ENCODE measurements at regions not wholly inside any gene's neighbourhood (a gene's known extent, or its start where the extent isn't known, plus 50 kb on each side); places are given as distances from the start of the nearest gene placed in this dataset.

- Histone ChIP-seq H3K9me3 (replicated peaks; ENCODE audit: control insufficient read depth, insufficient read depth, low read length) (no peaks in the 10 kb centered on the region), H3K36me3 (ENCODE audit: control insufficient read depth in 2 of 2, extremely low read depth in 1 of 2, insufficient read depth in 2 of 2, low read length in 2 of 2) (no peaks in the 10 kb centered on the region), H3K9ac (replicated peaks; ENCODE audit: extremely low read depth, insufficient read depth, low read length) (no peak overlapping the region), H3K4me3 (replicated peaks in 1 of 3; ENCODE audit: insufficient read depth in 1 of 3, low read depth in 1 of 3, low read length in 3 of 3) (no peak overlapping the region), H4K20me1 (replicated peaks; ENCODE audit: control insufficient read depth, extremely low read depth, insufficient read depth, low read length) (no peaks in the 10 kb centered on the region), H3K9me1 (replicated peaks; ENCODE audit: control insufficient read depth, extremely low read depth, insufficient read depth, low read length) (no peaks in the 10 kb centered on the region), H2AFZ (ENCODE audit: low read depth, low read length) (no peak overlapping the region), H3K27me3 (ENCODE audit: control insufficient read depth in 2 of 2, insufficient read depth in 2 of 2, low read length in 2 of 2) (no peaks in the 10 kb centered on the region), H3K4me1 (ENCODE audit: control insufficient read depth, extremely low read depth, insufficient read depth, low read length) (no peaks in the 10 kb centered on the region), H3K27ac (ENCODE audit: insufficient read depth, low read depth, low read length) (no peak overlapping the region), H3K79me2 (ENCODE audit: control insufficient read depth, insufficient read depth, low read length) (peaks cover 66% of the 10 kb centered on the region), H3K4me2 (ENCODE audit: insufficient read depth, low read length) (no peak overlapping the region)
- no peak for FAIRE-seq
- TF ChIP-seq JUN (IDR thresholded peaks at IDR 0.05; ENCODE audit: borderline replicate concordance, insufficient read depth, insufficient read length, low read depth) (no peak), POLR2A (IDR thresholded peaks at IDR 0.05; ENCODE audit: low read depth, low read length) (no peak), MAX (IDR thresholded peaks at IDR 0.05; ENCODE audit: insufficient read depth, insufficient read length) (no peak), MYC (IDR thresholded peaks at IDR 0.05; ENCODE audit: low read depth, low read length) (no peak), POLR2AphosphoS5 (IDR thresholded peaks at IDR 0.05; ENCODE audit: insufficient read depth, low read depth, low read length) (no peak), CTCF (IDR thresholded peaks at IDR 0.05; ENCODE audit: extremely low read depth in 1 of 2, insufficient read depth in 1 of 2, low read depth in 1 of 2, low read length in 2 of 2) (no peak), GATA2 (IDR thresholded peaks at IDR 0.05; ENCODE audit: insufficient read depth, insufficient read length, low read depth, low read length) (no peak), FOS (IDR thresholded peaks at IDR 0.05; ENCODE audit: borderline replicate concordance, insufficient read depth, low read length) (no peak), EZH2 (IDR thresholded peaks at IDR 0.05; ENCODE audit: borderline replicate concordance, low read depth, low read length, severe bottlenecking) (no peak)
- POLR2A ChIA-PET, result no interaction called here
- CTCF ChIA-PET, result no interaction called here
- no TSS peak for BruUV-seq (replicated peaks)
- intact Hi-C loops (cut with micrococcal nuclease), result no loop called here
- dilution Hi-C loops (cut with MboI; ENCODE audit: extremely low pct_ligation_motif_present, low sequenced_read_pairs), result no loop called here
- DNase-seq (ENCODE audit: low read depth, low spot score), result no peak
These were observed 132.3 kb upstream of the NHSL1 start for GRCh38 chr6:138631566-138631965.

Data from endothelial cell of umbilical vein (primary cell).